SK-N-SH (cell line): ENCODE measurements at regions not wholly inside any gene's neighbourhood (a gene's known extent, or its start where the extent isn't known, plus 50 kb on each side); places are given as distances from the start of the nearest gene placed in this dataset.

Source experiments
- CTCF ChIA-PET: fragments of 300-600, 350-600 bp; formaldehyde crosslinking; extraction: SDS; loops from one replicate; lab custom pipeline; 2021; lab: Yijun Ruan, JAX
- POLR2A ChIA-PET: fragments of 350-600 bp; sonication (Branson Sonifier 250); formaldehyde crosslinking; extraction: SDS; loops from one replicate; lab custom pipeline; 2020; ENCODE audit warnings: antibody characterized with exemption, inconsistent platforms; lab: Yijun Ruan, JAX
- DNase-seq: peaks from one replicate; pipeline ENCODE4 v3.0.0; 2012
- H2AFZ ChIP-seq: fragments of 200-600 bp; sonication (generic); 2 replicates; pipeline ENCODE4 v1.8.1; 2016; ENCODE audit warnings: antibody characterized with exemption, mild to moderate bottlenecking, low read depth
- H3F3A ChIP-seq: fragments of 200-600 bp; sonication (generic); replicated peaks from 2 replicates; pipeline ENCODE3; 2016; ENCODE audit warnings: antibody characterized with exemption, mild to moderate bottlenecking; ENCODE audit not compliant: insufficient read depth
- H3K27ac ChIP-seq, 2 experiments: fragments of 200-500 bp in 1 of 2; fragments of 200-600 bp in 1 of 2; sonication (Bioruptor generic) in 1 of 2; sonication (generic), shearing (Covaris generic) in 1 of 2; 2 replicates each; pipeline versions ENCODE4 v1.5.1 to v1.6.1; 2014 to 2016; ENCODE audit warnings: low read depth in 2 of 2, inconsistent platforms in 1 of 2, low read length in 1 of 2, mild to moderate bottlenecking in 1 of 2, mixed read lengths in 1 of 2
- H3K27me3 ChIP-seq: fragments of 200-600 bp; sonication (generic), shearing (Covaris generic); 2 replicates; pipeline ENCODE4 v1.6.1; 2016; ENCODE audit warnings: mixed run types; ENCODE audit not compliant: insufficient read depth
- H3K36me3 ChIP-seq, 2 experiments: fragments of 200-500 bp in 1 of 2; fragments of 200-600 bp in 1 of 2; sonication (Bioruptor generic) in 1 of 2; sonication (generic) in 1 of 2; replicated peaks in 1 of 2; 2 replicates each; pipeline versions ENCODE3 to v1.5.1; 2014 to 2016; ENCODE audit warnings: low read length in 1 of 2, mild to moderate bottlenecking in 1 of 2; ENCODE audit not compliant: insufficient read depth in 2 of 2, control insufficient read depth in 1 of 2
- H3K4me1 ChIP-seq, 2 experiments: fragments of 200-500 bp in 1 of 2; fragments of 200-600 bp in 1 of 2; sonication (Bioruptor generic) in 1 of 2; sonication (generic), shearing (Covaris generic) in 1 of 2; 2 replicates each; pipeline versions ENCODE4 v1.5.1 to v1.6.1; 2014 to 2016; ENCODE audit warnings: low read depth in 1 of 2, low read length in 1 of 2, mixed run types in 1 of 2; ENCODE audit not compliant: insufficient read depth in 2 of 2, control insufficient read depth in 1 of 2
- H3K4me2 ChIP-seq: fragments of 200-600 bp; sonication (generic), shearing (Covaris generic); 2 replicates; pipeline ENCODE4 v1.6.1; 2017; ENCODE audit warnings: mixed run types
- H3K4me3 ChIP-seq, 2 experiments: fragments of 200-500 bp in 1 of 2; fragments of 200-600 bp in 1 of 2; sonication (Bioruptor generic) in 1 of 2; sonication (generic), shearing (Covaris generic) in 1 of 2; 2 replicates each; pipeline versions ENCODE4 v1.5.1 to v1.8.1; 2014 to 2016; ENCODE audit warnings: low read depth in 2 of 2, inconsistent platforms in 1 of 2, low read length in 1 of 2, mild to moderate bottlenecking in 1 of 2, mixed read lengths in 1 of 2, moderate library complexity in 1 of 2
- H3K79me2 ChIP-seq: fragments of 200-600 bp; sonication (generic); 2 replicates; pipeline ENCODE4 v1.8.1; 2017; ENCODE audit warnings: mild to moderate bottlenecking; ENCODE audit not compliant: insufficient read depth
- H3K9ac ChIP-seq: fragments of 200-600 bp; sonication (generic); 2 replicates; pipeline ENCODE4 v1.6.1; 2017; ENCODE audit warnings: mixed run types
- H3K9me2 ChIP-seq: fragments of 200-600 bp; sonication (generic); 2 replicates; pipeline ENCODE4 v1.6.1; 2017; ENCODE audit warnings: mixed run types
- H3K9me3 ChIP-seq: fragments of 200-600 bp; sonication (generic); 2 replicates; pipeline ENCODE4 v1.6.1; 2017; ENCODE audit warnings: mixed run types, mild to moderate bottlenecking, moderate library complexity
- H4K20me1 ChIP-seq: fragments of 200-600 bp; sonication (generic); 2 replicates; pipeline ENCODE4 v1.6.1; 2017; ENCODE audit warnings: mild to moderate bottlenecking, mixed run types; ENCODE audit not compliant: insufficient read depth
- CHD2 ChIP-seq: fragments of 150-350 bp; IDR thresholded peaks from 2 replicates; pipeline ENCODE4 v1.6.1; 2018; ENCODE audit warnings: low read length; ENCODE audit not compliant: partially characterized antibody
- EP300 ChIP-seq, 2 experiments: IDR thresholded peaks; 2 replicates each; pipeline versions ENCODE4 v1.4.0 to v1.6.1; 2012; ENCODE audit warnings: borderline replicate concordance in 1 of 2, low read depth in 1 of 2, low read length in 1 of 2
- FOSL2 ChIP-seq: IDR thresholded peaks from 2 replicates; pipeline ENCODE4 v1.4.0; 2012; ENCODE audit warnings: low read depth, mild to moderate bottlenecking, moderate library complexity, borderline replicate concordance
- FOXJ3 ChIP-seq: sonication (generic); formaldehyde crosslinking; IDR thresholded peaks from 2 replicates; pipeline ENCODE4 v1.5.1; 2020; ENCODE audit warnings: mild to moderate bottlenecking, missing genetic modification reagents
- GABPA ChIP-seq: IDR thresholded peaks from 2 replicates; pipeline ENCODE4 v1.4.0; 2012; ENCODE audit warnings: low read depth, mild to moderate bottlenecking
- GATA2 ChIP-seq: sonication (generic); formaldehyde crosslinking; IDR thresholded peaks from 2 replicates; pipeline ENCODE4 v1.5.0; 2020; ENCODE audit warnings: mild to moderate bottlenecking, missing genetic modification reagents
- IRF3 ChIP-seq: fragments of 150-350 bp; IDR thresholded peaks from 2 replicates; pipeline ENCODE4 v1.6.1; 2016; ENCODE audit warnings: mild to moderate bottlenecking, low read depth, low read length
- JUND ChIP-seq: IDR thresholded peaks from 2 replicates; pipeline ENCODE4 v1.4.0; 2012
- MAX ChIP-seq: IDR thresholded peaks from 2 replicates; pipeline ENCODE4 v1.4.0; 2012; ENCODE audit warnings: low read depth
- NRF1 ChIP-seq: IDR thresholded peaks from 2 replicates; pipeline ENCODE4 v1.6.1; 2012; ENCODE audit warnings: low read depth, mild to moderate bottlenecking, low read length
- POLR2AphosphoS5 ChIP-seq: IDR thresholded peaks from 2 replicates; pipeline ENCODE4 v1.6.1; 2012; ENCODE audit warnings: low read depth, low read length
- REST ChIP-seq: IDR thresholded peaks from 2 replicates; pipeline ENCODE4 v1.6.1; 2012; ENCODE audit warnings: mild to moderate bottlenecking, low read depth, low read length, moderate library complexity
- SMC3 ChIP-seq: IDR thresholded peaks from 2 replicates; pipeline ENCODE4 v1.6.1; 2012; ENCODE audit warnings: low read depth, low read length, improper control_type of control experiment
- TAF1 ChIP-seq: IDR thresholded peaks from 2 replicates; pipeline ENCODE4 v1.6.1; 2012; ENCODE audit warnings: low read depth, mild to moderate bottlenecking, low read length, moderate library complexity, borderline replicate concordance
- TEAD4 ChIP-seq: IDR thresholded peaks from 2 replicates; pipeline ENCODE4 v1.4.0; 2012; ENCODE audit warnings: mild to moderate bottlenecking, borderline replicate concordance; ENCODE audit not compliant: insufficient read depth
- USF2 ChIP-seq: fragments of 150-350 bp; IDR thresholded peaks from 2 replicates; pipeline ENCODE4 v1.6.1; 2017; ENCODE audit warnings: antibody characterized with exemption, low read length, low read depth, borderline replicate concordance
- WGBS: methylation state at CpG from one replicate; pipeline ENCODE4 v1.1.6; 2017; ENCODE audit warnings: low lambda C conversion rate; 5-methylcytosine and 5-hydroxymethylcytosine counted together

- no peak for TF ChIP-seq REST
- no peak for TF ChIP-seq TAF1
- TF ChIP-seq FOXJ3 (CRISPR knock-in tag), result no peak
- no peak for TF ChIP-seq IRF3
- no peak for TF ChIP-seq NRF1
- TF ChIP-seq SMC3, result no peak
- no peak for TF ChIP-seq TEAD4
- TF ChIP-seq EP300 (IDR thresholded peaks at IDR 0.05; ENCODE audit: borderline replicate concordance in 1 of 2, low read depth in 1 of 2, low read length in 1 of 2), result no peak
- no peak for TF ChIP-seq USF2
- no peak for TF ChIP-seq MAX
- TF ChIP-seq GATA2 (CRISPR knock-in tag), result no peak
- no peak for TF ChIP-seq JUND
- TF ChIP-seq CHD2, result no peak
Measured at GRCh38 chr5:155461304-155461703, 447.7 kb downstream of the KIF4B start (continued).

DNA sequence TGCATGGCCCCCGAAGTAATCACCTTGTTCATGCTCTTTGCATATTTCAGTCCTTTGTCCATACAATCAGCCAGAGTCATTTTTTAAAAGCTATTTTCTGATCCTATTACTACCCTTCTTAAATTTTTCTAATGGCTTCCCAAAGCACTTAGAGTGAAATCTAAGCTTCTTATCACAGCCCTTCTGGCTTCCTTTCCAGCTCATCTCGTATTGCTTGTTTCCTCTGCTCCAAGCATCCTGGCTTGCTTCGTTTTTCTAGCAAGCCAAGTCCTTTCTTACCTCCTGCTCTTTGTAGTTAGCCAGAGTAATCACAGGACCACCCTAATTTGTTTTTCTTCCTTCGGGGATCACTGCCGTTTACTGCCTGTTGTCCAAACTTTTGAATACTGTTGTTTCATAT is 453.3 kb downstream of the KIF4B start:
- DNase-seq, result no peak

More for the DNA sequence above, 453.3 kb downstream of the KIF4B start:
- Histone ChIP-seq H3K36me3 (no peaks in the 10 kb centered on the region), H2AFZ (no peak overlapping the region), H3K9me3 (no peaks in the 10 kb centered on the region), H3K9ac (no peak overlapping the region), H3K9me2 (no peaks in the 10 kb centered on the region), H3K4me3 (no peak overlapping the region), H3K79me2 (no peaks in the 10 kb centered on the region), H3K4me2 (no peak overlapping the region), H3K27ac (no peak overlapping the region), H3K27me3 (no peaks in the 10 kb centered on the region), H3K4me1 (no peaks in the 10 kb centered on the region), H4K20me1 (no peaks in the 10 kb centered on the region), H3F3A (no peaks in the 10 kb centered on the region)
- WGBS, result 5% methylated on average over 5 of the region's 5 CpGs
- CTCF ChIA-PET, result no interaction called here
- no peak for TF ChIP-seq TEAD4
- no peak for TF ChIP-seq FOSL2
- no peak for TF ChIP-seq USF2
- no peak for TF ChIP-seq POLR2AphosphoS5
- no peak for TF ChIP-seq GABPA
- no peak for TF ChIP-seq GATA2 (CRISPR knock-in tag)
- POLR2A ChIA-PET, result no interaction called here
